Glutamatergic neuron (in vitro differentiated cells): ENCODE measurements at regions not wholly inside any gene's neighbourhood (a gene's known extent, or its start where the extent isn't known, plus 50 kb on each side); places are given as distances from the start of the nearest gene placed in this dataset.

Source experiments
- DNase-seq: peaks from one replicate; pipeline ENCODE4 v3.0.0; 2022
- H3K27ac Mint-ChIP-seq: one replicate; pipeline ENCODE4 v1.8.0; 2020; ENCODE audit warnings: mild to moderate bottlenecking, mixed read lengths, inconsistent platforms; ENCODE audit not compliant: unreplicated experiment
- H3K27me3 Mint-ChIP-seq: one replicate; pipeline ENCODE4 v1.8.0; 2020; ENCODE audit warnings: mild to moderate bottlenecking, moderate library complexity, mixed read lengths, inconsistent platforms; ENCODE audit not compliant: unreplicated experiment
- H3K36me3 Mint-ChIP-seq: one replicate; pipeline ENCODE4 v1.8.0; 2020; ENCODE audit warnings: mild to moderate bottlenecking, mixed read lengths, inconsistent platforms; ENCODE audit not compliant: unreplicated experiment
- H3K4me1 Mint-ChIP-seq: one replicate; pipeline ENCODE4 v1.8.0; 2020; ENCODE audit warnings: mild to moderate bottlenecking, low read depth, mixed read lengths, inconsistent platforms; ENCODE audit not compliant: unreplicated experiment
- H3K4me3 Mint-ChIP-seq: one replicate; pipeline ENCODE4 v1.8.0; 2020; ENCODE audit warnings: mild to moderate bottlenecking, mixed read lengths, inconsistent platforms; ENCODE audit not compliant: unreplicated experiment
- H3K9me3 Mint-ChIP-seq: one replicate; pipeline ENCODE4 v1.8.0; 2020; ENCODE audit warnings: mild to moderate bottlenecking, moderate library complexity, mixed read lengths, inconsistent platforms; ENCODE audit not compliant: unreplicated experiment
- CTCF ChIP-seq: fragments of 200-600 bp; sonication (generic); IDR thresholded peaks from one replicate; pipeline ENCODE4 v1.5.0; 2021; ENCODE audit not compliant: partially characterized antibody, unreplicated experiment

DNA sequence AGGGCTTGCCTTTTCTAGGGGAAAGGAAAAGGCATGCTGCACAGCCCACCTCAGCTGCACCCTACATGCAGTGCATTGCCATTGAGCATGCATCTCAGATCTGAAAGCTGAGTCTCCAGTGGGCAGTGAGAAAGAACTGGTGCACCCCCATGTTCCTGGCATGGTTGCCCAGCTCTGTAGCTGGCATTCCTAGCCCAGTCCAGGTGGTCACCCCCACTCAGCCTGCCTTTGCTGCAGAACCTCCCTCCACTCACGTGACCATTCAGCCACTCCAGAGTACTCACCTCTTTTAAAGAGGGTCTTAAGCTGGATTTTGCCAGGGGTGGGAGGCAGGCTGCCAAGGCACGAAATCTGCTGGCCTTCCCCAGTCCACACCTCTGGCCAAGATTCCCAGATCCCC lies 208.6 kb upstream of the TOPAZ1 start:
- H3K36me3 Mint-ChIP-seq: no peaks in the 10 kb centered on the region
- peaks cover 3% of the 10 kb centered on the region for H3K9me3 Mint-ChIP-seq
- no peak for DNase-seq
- peaks cover 4% of the 10 kb centered on the region for H3K27me3 Mint-ChIP-seq
- no peak overlapping the region for H3K27ac Mint-ChIP-seq
- no peaks in the 10 kb centered on the region for H3K4me1 Mint-ChIP-seq
- no peak for TF ChIP-seq CTCF
- no peak overlapping the region for H3K4me3 Mint-ChIP-seq

- H3K36me3 Mint-ChIP-seq: no peaks in the 10 kb centered on the region
- TF ChIP-seq CTCF: no peak
- no peak for DNase-seq
- peaks cover 1% of the 10 kb centered on the region for H3K27me3 Mint-ChIP-seq
- no peaks in the 10 kb centered on the region for H3K4me1 Mint-ChIP-seq
- H3K9me3 Mint-ChIP-seq: peaks cover 3% of the 10 kb centered on the region
- H3K27ac Mint-ChIP-seq: no peak overlapping the region
- H3K4me3 Mint-ChIP-seq: no peak overlapping the region
Observed at GRCh38 chr3:44036850-44037249, 204.8 kb upstream of the TOPAZ1 start.

GRCh38 chr3:44039006-44039405 lies 202.7 kb upstream of the TOPAZ1 start:
- H3K27me3 Mint-ChIP-seq: no peaks in the 10 kb centered on the region
- DNase-seq: no peak
- H3K4me3 Mint-ChIP-seq: no peak overlapping the region
- no peaks in the 10 kb centered on the region for H3K4me1 Mint-ChIP-seq
- H3K27ac Mint-ChIP-seq: no peak overlapping the region
- no peaks in the 10 kb centered on the region for H3K36me3 Mint-ChIP-seq
- no peak for TF ChIP-seq CTCF
- H3K9me3 Mint-ChIP-seq: peaks cover 3% of the 10 kb centered on the region

- no peaks in the 10 kb centered on the region for H3K36me3 Mint-ChIP-seq
- no peaks in the 10 kb centered on the region for H3K9me3 Mint-ChIP-seq
Observed at GRCh38 chr3:44041726-44042125, 200.0 kb upstream of the TOPAZ1 start.

DNA sequence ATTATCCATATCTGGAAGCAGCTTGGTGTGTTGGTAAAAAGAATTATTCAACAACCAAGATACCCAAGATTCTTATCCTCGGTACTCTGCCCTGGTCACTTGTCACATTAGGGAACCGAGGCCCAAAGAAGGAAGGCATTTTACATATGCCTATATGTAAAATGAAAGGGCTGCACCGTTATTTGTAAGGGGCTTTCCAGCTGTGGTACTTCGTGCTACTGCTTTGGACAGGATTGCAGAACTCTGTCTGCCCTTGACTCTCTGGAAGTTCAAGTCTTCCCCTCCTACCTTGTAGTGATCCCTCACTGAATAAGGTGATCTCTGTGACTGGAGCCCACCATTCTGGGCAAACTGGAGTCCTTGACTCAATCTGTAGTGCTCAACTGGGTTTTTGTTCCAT lies 198.9 kb upstream of the TOPAZ1 start:
- Mint-ChIP-seq H3K36me3 (no peaks in the 10 kb centered on the region), H3K4me3 (no peak overlapping the region), H3K27ac (no peak overlapping the region), H3K9me3 (no peaks in the 10 kb centered on the region), H3K4me1 (no peaks in the 10 kb centered on the region), H3K27me3 (no peaks in the 10 kb centered on the region)
- no peak for TF ChIP-seq CTCF
- DNase-seq: no peak

More at GRCh38 chr3:44041726-44042125, 200.0 kb upstream of the TOPAZ1 start:
- no peak overlapping the region for H3K4me3 Mint-ChIP-seq
- H3K27ac Mint-ChIP-seq: no peak overlapping the region
- H3K27me3 Mint-ChIP-seq: no peaks in the 10 kb centered on the region
- TF ChIP-seq CTCF: no peak
- no peak for DNase-seq
- no peaks in the 10 kb centered on the region for H3K4me1 Mint-ChIP-seq
